Esophagus squamous epithelium (tissue), 5 donors: ENCODE measurements at regions not wholly inside any gene's neighbourhood (a gene's known extent, or its start where the extent isn't known, plus 50 kb on each side); places are given as distances from the start of the nearest gene placed in this dataset.

Source experiments
- DNase-seq: peaks from one replicate; lab custom pipeline; 2025; lab: John Stamatoyannopoulos, UW
- H3K27ac ChIP-seq, 4 donors: fragments of 200-600 bp; sonication (generic); one replicate each; pipeline ENCODE4 v1.5.1; 2016 to 2019; ENCODE audit warnings: mild to moderate bottlenecking in 1 of 4
- H3K27me3 ChIP-seq, 4 donors: fragments of 200-600 bp; sonication (generic); 1 replicate in 3 of 4; 2 replicates in 1 of 4; pipeline versions ENCODE4 v1.5.1 to v1.6.0; 2017 to 2021; ENCODE audit warnings: antibody characterized with exemption in 1 of 4
- H3K36me3 ChIP-seq, 3 donors: fragments of 200-600 bp; sonication (generic); one replicate each; pipeline ENCODE4 v1.5.1; 2016 to 2019
- H3K4me1 ChIP-seq, 3 donors: fragments of 200-600 bp; sonication (generic); one replicate each; pipeline ENCODE4 v1.5.1; 2017 to 2019
- H3K4me3 ChIP-seq, 4 donors: fragments of 200-600 bp; sonication (generic); 1 replicate in 3 of 4; 2 replicates in 1 of 4; pipeline ENCODE4 v1.5.1; 2016 to 2019; ENCODE audit warnings: mild to moderate bottlenecking in 2 of 4, moderate library complexity in 1 of 4
- H3K9me3 ChIP-seq, 3 donors: fragments of 200-600 bp; sonication (generic); one replicate each; pipeline ENCODE4 v1.5.1; 2016 to 2019
- POLR2A ChIP-seq, 4 donors: fragments of 450-650 bp; IDR thresholded peaks; one replicate each; pipeline ENCODE4 v1.6.1; 2017; ENCODE audit warnings: antibody characterized with exemption in 4 of 4, mild to moderate bottlenecking in 4 of 4, moderate library complexity in 3 of 4
- WGBS, 2 donors: methylation state at CpG; one replicate each; pipeline ENCODE4 v1.1.5; 2018; 5-methylcytosine and 5-hydroxymethylcytosine counted together
- intact Hi-C: fragments of 100-400 bp; cut with DNase I; formaldehyde crosslinking; loops from one replicate; pipeline ENCODE4 v1.15.0; 2022
- TF ChIP-seq, protein P1 (sequence below), 6 experiments: fragments of 450-650 bp in 4 of 6; fragments of 200-600 bp in 2 of 6; sonication (generic) in 2 of 6; IDR thresholded peaks; one replicate each; pipeline ENCODE4 v1.5.1; 2016 to 2019; ENCODE audit warnings: antibody characterized with exemption in 6 of 6, mild to moderate bottlenecking in 4 of 6, moderate library complexity in 4 of 6
- donor health status: DM: yes; HTN: yes; CAD: no.

DNA sequence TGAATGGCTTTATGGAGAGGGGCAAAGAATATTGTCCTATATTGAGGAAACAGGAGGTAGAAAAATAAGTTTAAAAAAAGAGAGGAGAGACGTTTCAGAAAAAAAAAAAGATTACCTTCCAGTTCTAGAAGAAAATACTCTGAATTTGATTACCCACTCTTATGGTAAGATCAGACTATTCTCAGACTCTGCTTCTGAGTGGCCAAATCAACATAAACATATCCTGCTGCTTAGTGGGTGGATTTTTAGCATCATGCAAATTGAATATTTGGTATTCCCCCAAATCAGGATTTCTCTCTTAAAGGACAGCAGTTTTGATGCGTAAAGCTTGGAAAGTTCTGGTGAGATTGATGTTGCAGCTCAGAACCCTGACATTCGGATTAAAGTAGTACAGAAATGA is 946.6 kb downstream of the TFAP2A start:
- H3K27me3 ChIP-seq = no peaks in the 10 kb centered on the region
- no peaks in the 10 kb centered on the region for H3K36me3 ChIP-seq
- intact Hi-C loops = no loop called here
- H3K4me1 ChIP-seq = no peaks in the 10 kb centered on the region
- H3K4me3 ChIP-seq = no peak overlapping the region
- no peak for DNase-seq
- WGBS, 2 donors = 62 to 79% methylated on average over 3 of the region's 3 CpGs
- no peaks in the 10 kb centered on the region for H3K9me3 ChIP-seq
- TF ChIP-seq, protein P1, sequence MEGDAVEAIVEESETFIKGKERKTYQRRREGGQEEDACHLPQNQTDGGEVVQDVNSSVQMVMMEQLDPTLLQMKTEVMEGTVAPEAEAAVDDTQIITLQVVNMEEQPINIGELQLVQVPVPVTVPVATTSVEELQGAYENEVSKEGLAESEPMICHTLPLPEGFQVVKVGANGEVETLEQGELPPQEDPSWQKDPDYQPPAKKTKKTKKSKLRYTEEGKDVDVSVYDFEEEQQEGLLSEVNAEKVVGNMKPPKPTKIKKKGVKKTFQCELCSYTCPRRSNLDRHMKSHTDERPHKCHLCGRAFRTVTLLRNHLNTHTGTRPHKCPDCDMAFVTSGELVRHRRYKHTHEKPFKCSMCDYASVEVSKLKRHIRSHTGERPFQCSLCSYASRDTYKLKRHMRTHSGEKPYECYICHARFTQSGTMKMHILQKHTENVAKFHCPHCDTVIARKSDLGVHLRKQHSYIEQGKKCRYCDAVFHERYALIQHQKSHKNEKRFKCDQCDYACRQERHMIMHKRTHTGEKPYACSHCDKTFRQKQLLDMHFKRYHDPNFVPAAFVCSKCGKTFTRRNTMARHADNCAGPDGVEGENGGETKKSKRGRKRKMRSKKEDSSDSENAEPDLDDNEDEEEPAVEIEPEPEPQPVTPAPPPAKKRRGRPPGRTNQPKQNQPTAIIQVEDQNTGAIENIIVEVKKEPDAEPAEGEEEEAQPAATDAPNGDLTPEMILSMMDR (IDR thresholded peaks at IDR 0.05) = no peak
- no peak for TF ChIP-seq POLR2A (IDR thresholded peaks at IDR 0.05)
- no peak overlapping the region for H3K27ac ChIP-seq

DNA sequence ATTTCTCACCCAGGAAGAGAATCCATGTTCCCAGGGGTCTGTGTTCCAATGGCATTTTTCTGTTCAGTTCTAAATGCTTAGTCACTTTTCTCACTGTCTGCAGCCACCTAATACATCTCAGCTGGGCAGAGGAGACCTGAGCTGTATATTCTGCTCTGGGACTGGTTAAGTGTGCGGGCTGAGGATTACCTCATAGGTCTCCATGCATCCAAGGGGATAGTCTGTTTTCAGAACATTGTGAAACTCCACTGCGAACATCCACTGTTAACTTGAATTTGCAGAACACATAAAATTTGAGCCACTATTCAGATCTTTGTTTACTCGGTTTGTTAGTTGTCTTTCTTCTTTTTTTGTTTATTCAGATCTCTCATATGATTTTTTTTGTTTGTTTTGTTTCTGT is 947.1 kb downstream of the TFAP2A start:
- 77 to 82% methylated on average over 3 of the region's 3 CpGs for WGBS, 2 donors
- Histone ChIP-seq H3K4me1 (no peaks in the 10 kb centered on the region), H3K27ac (no peak overlapping the region), H3K27me3 (no peaks in the 10 kb centered on the region), H3K9me3 (no peaks in the 10 kb centered on the region), H3K4me3 (no peak overlapping the region), H3K36me3 (no peaks in the 10 kb centered on the region)
- TF ChIP-seq, protein P1 (IDR thresholded peaks at IDR 0.05) = no peak
- no peak for TF ChIP-seq POLR2A (IDR thresholded peaks at IDR 0.05)
- no peak for DNase-seq
- intact Hi-C loops = no loop called here

DNA sequence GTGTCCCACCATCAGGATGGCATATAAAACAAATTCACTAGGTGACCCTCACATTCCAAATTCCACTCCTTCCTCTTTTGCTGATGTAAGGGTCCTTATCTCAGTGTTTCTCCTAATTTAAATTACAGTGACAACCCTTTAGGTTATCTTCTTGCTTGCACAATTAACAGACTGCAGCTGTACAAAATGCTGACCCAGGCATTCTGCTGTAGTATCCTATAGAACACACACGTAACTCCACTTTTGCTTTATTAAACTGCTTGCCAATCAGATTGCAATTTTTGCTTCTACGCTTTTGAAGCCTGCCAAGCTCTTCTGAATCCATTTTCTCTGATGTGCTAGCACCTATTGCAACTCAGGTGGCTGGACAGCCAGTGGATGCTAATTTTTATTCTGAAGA is 950.3 kb downstream of the TFAP2A start:
- H3K9me3 ChIP-seq = no peaks in the 10 kb centered on the region
- no peak overlapping the region for H3K27ac ChIP-seq
- H3K27me3 ChIP-seq = no peaks in the 10 kb centered on the region
- DNase-seq = no peak
- TF ChIP-seq, protein P1 (IDR thresholded peaks at IDR 0.05) = no peak
- no peak for TF ChIP-seq POLR2A (IDR thresholded peaks at IDR 0.05)
- H3K4me1 ChIP-seq = no peaks in the 10 kb centered on the region
- no peaks in the 10 kb centered on the region for H3K36me3 ChIP-seq
- WGBS, 2 donors = 66 to 88% methylated on average over 2 of the region's 2 CpGs
- H3K4me3 ChIP-seq = no peak overlapping the region
- intact Hi-C loops = no loop called here

DNA sequence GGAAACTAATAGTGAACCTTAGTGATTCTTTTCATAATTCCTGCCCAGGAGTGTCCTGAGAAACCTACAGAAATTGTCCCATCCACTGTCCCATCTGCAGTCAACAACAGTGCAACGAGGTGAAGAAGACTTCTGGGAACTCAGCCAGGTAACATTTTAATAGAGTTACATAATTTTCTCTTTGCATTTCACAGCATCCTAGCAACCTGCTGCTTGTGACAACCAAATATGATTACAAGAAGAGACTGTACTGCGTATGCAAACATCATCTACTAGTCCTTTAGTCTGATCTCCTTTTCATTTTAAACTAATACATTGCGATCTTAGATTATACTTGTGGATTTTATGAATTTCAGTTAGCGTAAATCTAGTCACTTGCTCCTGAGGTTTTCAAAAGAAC is 951.6 kb downstream of the TFAP2A start:
- no peaks in the 10 kb centered on the region for H3K36me3 ChIP-seq
- no peaks in the 10 kb centered on the region for H3K9me3 ChIP-seq
- H3K4me1 ChIP-seq = no peaks in the 10 kb centered on the region
- no peak overlapping the region for H3K27ac ChIP-seq
- 71 to 79% methylated on average over 4 of the region's 4 CpGs for WGBS, 2 donors
- intact Hi-C loops = no loop called here
- no peaks in the 10 kb centered on the region for H3K27me3 ChIP-seq
- no peak for DNase-seq
- no peak overlapping the region for H3K4me3 ChIP-seq
- TF ChIP-seq, protein P1 (IDR thresholded peaks at IDR 0.05) = no peak
- no peak for TF ChIP-seq POLR2A (IDR thresholded peaks at IDR 0.05)

DNA sequence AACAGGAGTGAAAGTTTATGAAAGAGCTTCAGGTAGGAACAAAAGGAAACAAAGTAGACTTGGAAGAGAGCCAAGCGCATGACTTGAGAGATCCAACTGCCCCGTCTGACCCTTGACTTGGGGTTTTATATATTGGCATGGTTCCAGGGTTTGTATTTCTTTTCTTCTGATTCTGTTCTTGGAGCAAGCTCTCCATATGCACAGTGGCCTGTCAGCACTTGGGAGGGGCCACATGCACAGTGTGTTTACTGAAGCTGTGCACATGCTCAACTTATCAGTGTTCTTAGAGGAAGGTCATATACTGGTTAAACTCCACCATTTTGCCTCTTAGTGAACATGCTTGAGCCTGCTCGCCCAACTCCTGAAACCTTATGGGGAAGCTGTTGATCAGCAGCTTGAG is 953.7 kb downstream of the TFAP2A start:
- Histone ChIP-seq H3K9me3 (no peaks in the 10 kb centered on the region), H3K4me1 (no peaks in the 10 kb centered on the region), H3K27ac (no peak overlapping the region), H3K4me3 (no peak overlapping the region), H3K36me3 (no peaks in the 10 kb centered on the region), H3K27me3 (no peaks in the 10 kb centered on the region)
- no peak for DNase-seq
- no peak for TF ChIP-seq POLR2A (IDR thresholded peaks at IDR 0.05)
- TF ChIP-seq, protein P1 (IDR thresholded peaks at IDR 0.05) = no peak
- WGBS, 2 donors = 68 to 70% methylated on average over 3 of the region's 3 CpGs
- intact Hi-C loops = no loop called here
